Upper lobe of right lung (tissue), 1 donor: ENCODE measurements at regions not wholly inside any gene's neighbourhood (a gene's known extent, or its start where the extent isn't known, plus 50 kb on each side); places are given as distances from the start of the nearest gene placed in this dataset.

Source experiments
- ATAC-seq: fragments of 200-7000 bp; cut with Tn5 transposase; one replicate; pipeline ENCODE4 v1.9.1; 2020; ENCODE audit warnings: mild to moderate bottlenecking, moderate library complexity
- DNase-seq: peaks from one replicate; pipeline ENCODE4 v3.0.0-alpha.2; 2020
- H3K27ac ChIP-seq: fragments of 200-600 bp; one replicate; pipeline ENCODE4 v1.8.0; 2022
- H3K27me3 ChIP-seq: fragments of 200-600 bp; one replicate; pipeline ENCODE4 v1.8.0; 2022; ENCODE audit warnings: mild to moderate bottlenecking
- H3K36me3 ChIP-seq: fragments of 200-600 bp; one replicate; pipeline ENCODE4 v1.8.0; 2022
- H3K4me1 ChIP-seq: fragments of 200-600 bp; one replicate; pipeline ENCODE4 v1.8.0; 2022
- H3K4me3 ChIP-seq: fragments of 200-600 bp; one replicate; pipeline ENCODE4 v1.8.0; 2022; ENCODE audit warnings: mild to moderate bottlenecking
- H3K9me3 ChIP-seq: fragments of 200-600 bp; one replicate; pipeline ENCODE4 v1.8.0; 2022
- CTCF ChIP-seq: fragments of 200-600 bp; IDR thresholded peaks from one replicate; pipeline ENCODE4 v1.8.0; 2022; ENCODE audit warnings: antibody characterized with exemption
- intact Hi-C: fragments of 100-400 bp; cut with DNase I; formaldehyde crosslinking; loops from one replicate; pipeline ENCODE4 v1.11.0; 2022
- donor health status: DM: no; HTN: yes; CAD: no; lungs with severe emphysema.

DNA sequence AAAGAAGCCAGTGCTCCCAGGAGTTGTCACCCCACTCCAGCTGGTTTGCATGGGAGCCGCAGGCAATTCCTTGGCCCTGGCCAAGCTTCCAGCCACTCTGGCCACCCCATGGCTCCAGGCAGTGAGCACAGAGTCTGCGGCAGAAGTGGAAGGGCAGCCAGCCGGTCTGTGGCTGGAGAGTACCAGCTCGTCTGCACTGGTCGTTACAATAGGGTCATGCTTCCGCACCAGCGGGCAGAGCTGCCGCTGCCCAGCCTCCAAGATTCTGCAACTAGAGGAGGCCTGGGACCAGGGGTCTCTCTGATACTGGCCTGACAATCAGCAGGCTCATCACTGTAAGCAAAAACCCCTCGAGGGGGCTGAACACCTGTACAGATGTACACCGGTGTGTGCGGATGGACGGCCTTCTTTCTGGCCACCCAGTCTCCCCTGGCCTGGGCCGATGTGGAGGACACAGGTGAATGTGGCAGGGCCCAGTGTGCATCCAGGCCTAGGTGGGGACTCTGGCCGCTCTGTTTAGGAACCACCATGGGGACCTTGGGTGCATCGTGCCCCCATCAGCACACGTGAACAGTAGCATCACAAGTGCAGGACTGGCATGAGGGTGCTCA is 51.9 kb upstream of the ODC1 start:
- ATAC-seq = peak; percentile 8
- H3K4me3 ChIP-seq = no peak overlapping the region
- peaks cover 8% of the 10 kb centered on the region for H3K4me1 ChIP-seq
- no peaks in the 10 kb centered on the region for H3K27me3 ChIP-seq
- no peak for TF ChIP-seq CTCF
- no peaks in the 10 kb centered on the region for H3K36me3 ChIP-seq
- intact Hi-C loops = no loop called here
- no peak overlapping the region for H3K27ac ChIP-seq
- no peaks in the 10 kb centered on the region for H3K9me3 ChIP-seq
- DNase-seq = no peak

GRCh38 chr2:10499275-10499907 is 51.3 kb upstream of the ODC1 start:
- TF ChIP-seq CTCF = no peak
- peak; percentile 53 for ATAC-seq
- no peaks in the 10 kb centered on the region for H3K36me3 ChIP-seq
- H3K4me1 ChIP-seq = peaks cover 8% of the 10 kb centered on the region
- no peak overlapping the region for H3K27ac ChIP-seq
- DNase-seq = no peak
- no peaks in the 10 kb centered on the region for H3K9me3 ChIP-seq
- H3K27me3 ChIP-seq = no peaks in the 10 kb centered on the region
- intact Hi-C loops = no loop called here
- H3K4me3 ChIP-seq = no peak overlapping the region

DNA sequence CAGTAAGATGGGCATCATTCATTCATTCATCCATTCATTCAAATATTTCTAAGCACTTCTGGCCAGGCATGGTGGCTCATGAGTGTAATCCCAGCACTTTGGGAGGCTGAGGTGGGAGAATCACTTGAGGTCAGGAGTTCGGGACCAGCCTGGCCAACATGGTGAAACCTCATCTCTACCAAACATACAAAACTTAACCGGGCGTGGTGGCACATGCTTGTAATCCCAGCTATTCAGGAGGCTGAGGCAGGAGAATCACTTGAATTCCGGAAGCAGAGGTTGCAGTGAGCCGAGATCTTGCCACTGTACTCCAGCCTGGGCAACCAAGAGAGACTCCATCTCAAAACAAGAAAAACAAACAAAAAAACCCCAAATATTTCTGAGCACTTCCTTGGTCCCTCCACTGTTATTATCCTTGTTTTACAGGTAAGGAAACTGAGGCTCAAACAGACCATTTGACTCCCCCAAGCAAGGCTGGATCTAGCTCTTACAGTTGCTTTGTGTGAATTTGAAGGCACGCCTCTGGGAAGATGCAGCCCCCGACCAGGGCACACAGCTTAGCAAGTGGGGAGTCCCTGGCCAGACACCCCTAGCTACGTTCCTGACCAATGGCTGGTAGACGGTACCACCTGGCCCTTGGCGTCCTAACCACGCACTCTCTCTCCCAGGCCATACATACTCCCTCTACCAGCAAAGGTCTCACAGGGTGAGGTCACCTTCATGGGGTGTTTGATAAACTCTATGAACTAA is 50.6 kb upstream of the ODC1 start:
- Histone ChIP-seq H3K36me3 (no peaks in the 10 kb centered on the region), H3K9me3 (no peaks in the 10 kb centered on the region), H3K27ac (no peak overlapping the region), H3K4me1 (peaks cover 8% of the 10 kb centered on the region), H3K4me3 (no peak overlapping the region), H3K27me3 (no peaks in the 10 kb centered on the region)
- ATAC-seq (peak; percentile 1), DNase-seq (no peak)
- intact Hi-C loops = no loop called here
- no peak for TF ChIP-seq CTCF
